ENCODE measurements at regions not wholly inside any gene's neighbourhood (a gene's known extent, or its start where the extent isn't known, plus 50 kb on each side); places are given as distances from the start of the nearest gene placed in this dataset.
"Not testable (repeated sequence)": the region's sequence is repeated elsewhere in the genome, so short reads cannot be mapped to it uniquely, and the experiment has no call there.

DNA sequence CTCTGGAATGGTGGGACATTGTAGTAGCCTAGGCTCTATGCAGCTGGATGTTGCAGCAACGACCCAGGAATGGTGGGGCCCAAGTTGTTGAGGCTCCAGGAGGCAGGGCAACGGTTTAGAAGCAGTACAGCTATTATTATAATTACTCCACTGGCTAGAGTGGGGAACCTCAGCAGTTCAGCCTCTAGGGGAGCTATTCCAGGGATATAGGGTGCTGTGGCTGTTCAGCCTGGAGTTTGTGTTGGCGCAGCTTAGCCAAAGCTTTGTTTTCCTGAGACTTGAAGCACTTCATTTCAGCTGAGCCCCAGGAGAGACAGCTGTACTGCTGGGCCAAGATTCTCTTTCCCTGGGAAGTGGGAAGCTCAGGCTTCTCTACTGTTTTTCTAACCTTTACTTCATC lies 1023.0 kb upstream of the ATXN7L3B start:
- ATAC-seq, result no peak
- Mint-ChIP-seq H3K4me3 (no peak overlapping the region), H3K27me3 (ENCODE audit: low read depth) (no peaks in the 10 kb centered on the region), H3K36me3 (ENCODE audit: low read depth) (no peaks in the 10 kb centered on the region), H3K9me3 (ENCODE audit: insufficient read depth) (peaks cover 20% of the 10 kb centered on the region), H3K4me1 (ENCODE audit: low read depth) (no peaks in the 10 kb centered on the region), H3K27ac (no peak overlapping the region)
- CTCF ChIA-PET, result no interaction called here
- DNase-seq, result no peak
- POLR2A ChIA-PET, result no interaction called here

DNA sequence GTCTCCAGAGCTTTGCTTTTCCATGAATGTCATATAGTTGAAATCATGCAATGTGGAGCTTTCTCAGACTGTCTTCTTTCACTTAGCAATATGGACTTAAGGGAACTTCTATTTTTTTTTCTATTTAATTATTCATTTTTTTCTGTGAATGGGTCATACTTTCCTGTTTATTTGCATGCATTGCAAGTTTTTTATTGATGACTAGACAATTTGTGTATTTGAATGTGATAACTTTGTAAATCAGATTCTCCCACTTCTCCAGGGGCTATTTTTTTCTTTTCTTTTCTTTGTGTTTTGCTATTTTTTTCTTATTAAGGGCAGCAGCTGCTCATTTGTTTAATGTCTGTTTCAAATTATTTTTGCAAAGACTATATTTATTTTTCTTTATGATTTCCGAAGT lies 1019.8 kb upstream of the ATXN7L3B start:
- Mint-ChIP-seq H3K36me3 (ENCODE audit: low read depth) (no peaks in the 10 kb centered on the region), H3K4me1 (ENCODE audit: low read depth) (no peaks in the 10 kb centered on the region), H3K27ac (no peak overlapping the region), H3K4me3 (no peak overlapping the region), H3K27me3 (ENCODE audit: low read depth) (no peaks in the 10 kb centered on the region), H3K9me3 (ENCODE audit: insufficient read depth) (peaks cover 24% of the 10 kb centered on the region)
- no peak for ATAC-seq
- no peak for DNase-seq
- CTCF ChIA-PET, result no interaction called here
- POLR2A ChIA-PET, result no interaction called here

DNA sequence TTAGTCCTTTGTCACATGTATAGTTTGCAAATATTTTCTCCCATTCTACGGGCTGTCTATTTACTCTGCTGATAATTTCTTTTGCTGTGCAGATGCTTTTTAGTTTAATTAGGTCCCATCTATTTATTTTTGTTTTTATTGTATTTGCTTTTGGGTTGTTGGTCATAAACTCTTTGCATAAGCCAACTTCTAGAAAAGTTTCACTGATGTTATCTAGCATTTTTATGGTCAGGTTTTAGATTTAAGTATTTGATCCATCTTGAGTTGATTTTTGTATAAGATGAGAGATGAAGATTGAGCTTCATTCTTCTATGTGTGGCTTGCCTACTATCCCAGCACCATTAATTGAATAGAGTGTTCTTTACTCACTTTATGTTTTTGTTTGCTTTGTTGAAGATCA lies 1008.4 kb upstream of the ATXN7L3B start:
- H3K27ac Mint-ChIP-seq, result no peak overlapping the region
- no peak for ATAC-seq

DNA sequence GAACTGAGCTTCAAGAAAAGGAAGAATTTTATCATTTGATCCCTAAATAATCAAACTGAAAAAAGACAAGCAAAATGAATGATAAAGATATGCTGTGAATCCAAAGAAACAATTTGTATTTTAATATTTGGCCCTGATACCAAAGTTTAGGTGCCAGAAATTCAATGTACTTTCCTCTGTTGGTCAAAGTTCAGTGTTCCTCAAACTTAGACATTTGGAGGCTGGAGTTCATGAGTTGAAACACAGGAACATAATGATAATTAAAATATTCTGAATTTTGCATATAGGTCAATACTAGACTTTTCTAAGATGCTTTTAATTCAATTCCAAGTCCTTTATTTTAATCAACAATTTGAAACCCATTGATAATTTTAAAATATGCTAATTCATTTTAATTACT lies 1007.7 kb upstream of the ATXN7L3B start:
- no peak overlapping the region for H3K4me3 Mint-ChIP-seq
- H3K27ac Mint-ChIP-seq, result no peak overlapping the region
- H3K9me3 Mint-ChIP-seq (ENCODE audit: insufficient read depth), result peaks cover 18% of the 10 kb centered on the region
- ATAC-seq, result no peak
- no peaks in the 10 kb centered on the region for H3K27me3 Mint-ChIP-seq (ENCODE audit: low read depth)
- no peak for DNase-seq
- no peaks in the 10 kb centered on the region for H3K36me3 Mint-ChIP-seq (ENCODE audit: low read depth)
- ChIA-PET POLR2A (no interaction called here), CTCF (no interaction called here)
- H3K4me1 Mint-ChIP-seq (ENCODE audit: low read depth), result no peaks in the 10 kb centered on the region

More for the DNA sequence above, 1008.4 kb upstream of the ATXN7L3B start:
- H3K4me3 Mint-ChIP-seq, result no peak overlapping the region
- no peak for DNase-seq
- ChIA-PET POLR2A (no interaction called here), CTCF (no interaction called here)
- H3K9me3 Mint-ChIP-seq (ENCODE audit: insufficient read depth), result peaks cover 18% of the 10 kb centered on the region
- no peaks in the 10 kb centered on the region for H3K36me3 Mint-ChIP-seq (ENCODE audit: low read depth)
- H3K4me1 Mint-ChIP-seq (ENCODE audit: low read depth), result no peaks in the 10 kb centered on the region
- no peaks in the 10 kb centered on the region for H3K27me3 Mint-ChIP-seq (ENCODE audit: low read depth)

DNA sequence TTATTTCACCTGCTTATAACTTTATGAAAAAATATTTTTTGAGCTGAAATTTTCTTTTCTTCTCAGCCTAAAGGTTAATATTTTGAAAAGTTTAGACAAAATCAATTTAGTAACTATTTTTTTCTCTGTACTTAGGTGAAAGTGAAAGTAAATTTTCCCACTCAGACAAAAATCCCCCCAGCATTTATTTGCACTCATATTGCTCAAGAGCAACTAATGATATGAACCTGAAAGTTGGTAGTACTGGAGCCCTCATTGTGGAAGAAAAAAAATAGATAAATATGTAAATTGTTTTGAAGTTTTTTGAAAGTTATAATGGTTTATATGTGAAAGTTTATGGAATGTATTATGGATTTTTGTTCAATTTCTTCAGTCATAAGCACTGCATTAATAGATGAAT lies 1005.9 kb upstream of the ATXN7L3B start:
- Mint-ChIP-seq H3K9me3 (ENCODE audit: insufficient read depth) (peaks cover 18% of the 10 kb centered on the region), H3K27ac (no peak overlapping the region), H3K36me3 (ENCODE audit: low read depth) (no peaks in the 10 kb centered on the region), H3K4me1 (ENCODE audit: low read depth) (no peaks in the 10 kb centered on the region), H3K4me3 (no peak overlapping the region), H3K27me3 (ENCODE audit: low read depth) (no peaks in the 10 kb centered on the region)
- ATAC-seq (no peak), DNase-seq (no peak)
- CTCF ChIA-PET, result no interaction called here
- POLR2A ChIA-PET, result no interaction called here

DNA sequence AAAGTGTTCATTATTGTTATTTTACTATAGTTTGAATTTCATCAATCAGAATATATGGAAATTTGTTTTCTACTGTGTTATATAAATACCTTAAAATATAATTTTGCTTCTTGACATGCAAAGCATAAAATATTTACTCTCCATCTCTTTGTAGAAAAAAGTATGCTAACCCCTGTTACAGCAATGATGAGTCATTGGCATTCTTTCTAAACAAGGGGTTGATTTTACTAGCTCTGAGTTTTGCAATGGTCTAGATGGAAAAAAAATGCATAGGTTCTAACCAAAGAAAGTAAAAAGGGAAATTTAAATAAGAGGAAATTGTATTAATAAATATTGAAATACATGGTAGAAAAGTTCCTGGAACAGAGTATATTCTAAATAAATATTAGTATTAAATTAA lies 990.2 kb upstream of the ATXN7L3B start:
- H3K4me1 Mint-ChIP-seq (ENCODE audit: low read depth), result no peaks in the 10 kb centered on the region
- no peaks in the 10 kb centered on the region for H3K36me3 Mint-ChIP-seq (ENCODE audit: low read depth)
- no peak for DNase-seq
- H3K4me3 Mint-ChIP-seq, result no peak overlapping the region
- ChIA-PET POLR2A (no interaction called here), CTCF (no interaction called here)
- no peak for ATAC-seq
- H3K27ac Mint-ChIP-seq, result no peak overlapping the region
- no peaks in the 10 kb centered on the region for H3K27me3 Mint-ChIP-seq (ENCODE audit: low read depth)
- H3K9me3 Mint-ChIP-seq (ENCODE audit: insufficient read depth), result peaks cover 5% of the 10 kb centered on the region

DNA sequence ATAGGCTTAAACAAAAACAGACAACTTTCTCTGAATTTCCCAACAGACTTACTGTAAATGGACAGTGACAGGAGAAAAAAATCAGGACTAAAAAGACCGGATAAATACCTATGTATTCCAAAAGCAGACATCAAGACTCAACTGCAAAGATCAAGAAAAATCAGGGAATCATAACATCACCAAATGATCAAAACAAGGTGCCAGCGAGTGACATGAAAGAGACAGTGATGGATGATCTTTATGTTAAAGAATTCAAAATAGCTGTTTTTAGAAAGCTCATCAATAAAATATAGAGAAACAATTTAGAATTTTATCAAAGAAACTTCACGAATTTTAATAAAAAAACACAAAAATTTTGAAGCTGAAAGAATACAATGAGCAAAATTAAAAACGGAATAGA lies 952.5 kb upstream of the ATXN7L3B start:
- H3K4me1 Mint-ChIP-seq (ENCODE audit: low read depth), result no peaks in the 10 kb centered on the region
- no peak overlapping the region for H3K27ac Mint-ChIP-seq
- peaks cover 17% of the 10 kb centered on the region for H3K9me3 Mint-ChIP-seq (ENCODE audit: insufficient read depth)
- no peak overlapping the region for H3K4me3 Mint-ChIP-seq
- no peaks in the 10 kb centered on the region for H3K36me3 Mint-ChIP-seq (ENCODE audit: low read depth)
- ChIA-PET POLR2A (no interaction called here), CTCF (no interaction called here)
- no peak for ATAC-seq
- DNase-seq, result no peak
- H3K27me3 Mint-ChIP-seq (ENCODE audit: low read depth), result no peaks in the 10 kb centered on the region

DNA sequence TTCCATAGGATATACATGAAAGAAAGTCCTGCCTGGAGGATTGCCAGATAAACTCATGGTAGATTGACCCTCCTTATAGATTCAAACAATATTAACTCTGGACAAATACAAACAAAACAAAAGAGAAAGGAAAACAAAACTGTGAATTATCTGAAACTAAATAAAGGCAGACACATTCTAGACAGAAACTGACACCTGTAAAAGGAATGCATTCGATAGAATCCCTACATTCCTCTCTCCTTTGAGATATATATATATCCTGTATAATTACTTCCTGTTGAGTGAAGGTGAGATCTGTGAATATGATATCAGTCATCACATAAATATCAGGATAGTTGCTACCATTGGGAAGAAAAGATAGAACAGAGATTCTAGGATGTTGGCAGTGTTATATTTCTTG lies 948.4 kb upstream of the ATXN7L3B start:
- POLR2A ChIA-PET, result no interaction called here
- no peak overlapping the region for H3K27ac Mint-ChIP-seq
- H3K4me3 Mint-ChIP-seq, result no peak overlapping the region
- ATAC-seq (no peak), DNase-seq (no peak)
- no peaks in the 10 kb centered on the region for H3K36me3 Mint-ChIP-seq (ENCODE audit: low read depth)
- no peaks in the 10 kb centered on the region for H3K4me1 Mint-ChIP-seq (ENCODE audit: low read depth)
- H3K9me3 Mint-ChIP-seq (ENCODE audit: insufficient read depth), result peaks cover 13% of the 10 kb centered on the region
- CTCF ChIA-PET, result no interaction called here
- H3K27me3 Mint-ChIP-seq (ENCODE audit: low read depth), result no peaks in the 10 kb centered on the region

DNA sequence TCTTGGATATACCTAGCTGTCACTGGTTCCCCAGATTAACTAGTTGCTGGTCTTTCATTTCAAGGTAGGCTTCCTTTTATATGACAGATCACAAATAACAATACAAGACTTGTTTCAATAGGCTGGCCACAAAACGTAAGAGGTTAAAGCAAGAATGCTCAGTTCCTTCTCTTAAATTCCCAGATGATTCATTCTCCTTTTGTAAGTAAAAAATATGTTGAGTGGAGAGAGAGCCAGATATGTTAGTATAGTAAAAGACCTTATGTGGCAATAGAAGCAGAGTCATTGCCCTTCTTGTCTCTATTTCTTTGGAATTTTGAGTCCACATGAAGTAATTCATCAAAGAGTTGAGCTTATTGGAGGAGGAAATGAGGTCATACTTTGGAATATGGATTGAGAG lies 939.0 kb upstream of the ATXN7L3B start:
- CTCF ChIA-PET, result no interaction called here
- DNase-seq (no peak), ATAC-seq (no peak)
- Mint-ChIP-seq H3K9me3 (ENCODE audit: insufficient read depth) (peaks cover 9% of the 10 kb centered on the region), H3K27ac (no peak overlapping the region), H3K36me3 (ENCODE audit: low read depth) (no peaks in the 10 kb centered on the region), H3K27me3 (ENCODE audit: low read depth) (no peaks in the 10 kb centered on the region), H3K4me1 (ENCODE audit: low read depth) (no peaks in the 10 kb centered on the region), H3K4me3 (no peak overlapping the region)
- POLR2A ChIA-PET, result no interaction called here

DNA sequence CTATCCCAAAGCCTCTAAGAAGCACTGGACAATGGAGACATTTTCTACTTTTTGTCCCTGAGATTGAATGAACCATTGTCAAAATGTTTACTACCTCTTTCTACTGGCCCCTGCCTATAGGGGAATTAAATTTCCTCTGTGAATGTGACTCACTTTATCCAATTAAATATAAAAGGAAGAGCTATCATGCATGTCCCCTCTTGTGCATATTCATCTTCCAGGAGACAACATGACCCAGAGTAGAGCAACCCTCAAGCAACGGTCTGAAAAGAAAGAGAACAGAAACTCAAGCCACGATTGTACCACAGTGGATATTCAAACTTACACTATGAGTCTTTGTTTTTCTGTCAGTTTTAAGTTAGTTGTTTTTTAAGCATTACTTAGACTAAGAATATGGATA lies 938.4 kb upstream of the ATXN7L3B start:
- Mint-ChIP-seq H3K36me3 (ENCODE audit: low read depth) (no peaks in the 10 kb centered on the region), H3K27me3 (ENCODE audit: low read depth) (no peaks in the 10 kb centered on the region), H3K4me1 (ENCODE audit: low read depth) (no peaks in the 10 kb centered on the region), H3K4me3 (no peak overlapping the region), H3K9me3 (ENCODE audit: insufficient read depth) (peaks cover 9% of the 10 kb centered on the region), H3K27ac (no peak overlapping the region)
- POLR2A ChIA-PET, result no interaction called here
- CTCF ChIA-PET, result no interaction called here
- no peak for DNase-seq
- no peak for ATAC-seq

DNA sequence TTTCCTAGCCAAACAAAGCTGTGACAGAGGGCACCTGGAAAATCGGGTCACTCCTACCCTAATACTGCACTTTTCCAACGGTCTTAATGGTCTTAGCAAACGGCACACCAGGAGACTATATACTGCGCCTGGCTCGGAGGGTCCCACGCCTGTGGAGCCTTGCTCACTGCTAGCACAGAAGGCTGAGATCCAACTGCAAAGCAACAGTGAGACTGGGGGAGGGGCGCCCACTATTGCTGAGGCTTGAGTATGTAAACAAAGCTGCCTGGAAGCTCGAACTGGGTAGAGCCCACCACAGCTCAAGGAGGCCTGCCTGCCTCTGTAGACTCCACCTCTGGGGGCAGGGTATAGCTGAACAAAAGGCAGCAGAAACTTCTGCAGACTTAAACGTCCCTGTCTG lies 931.7 kb upstream of the ATXN7L3B start:
- ATAC-seq; POLR2A ChIA-PET; CTCF ChIA-PET; H3K4me1 Mint-ChIP-seq (ENCODE audit: low read depth); H3K9me3 Mint-ChIP-seq (ENCODE audit: insufficient read depth); H3K27ac Mint-ChIP-seq; H3K36me3 Mint-ChIP-seq (ENCODE audit: low read depth); DNase-seq; H3K27me3 Mint-ChIP-seq (ENCODE audit: low read depth); H3K4me3 Mint-ChIP-seq: not testable (repeated sequence)

DNA sequence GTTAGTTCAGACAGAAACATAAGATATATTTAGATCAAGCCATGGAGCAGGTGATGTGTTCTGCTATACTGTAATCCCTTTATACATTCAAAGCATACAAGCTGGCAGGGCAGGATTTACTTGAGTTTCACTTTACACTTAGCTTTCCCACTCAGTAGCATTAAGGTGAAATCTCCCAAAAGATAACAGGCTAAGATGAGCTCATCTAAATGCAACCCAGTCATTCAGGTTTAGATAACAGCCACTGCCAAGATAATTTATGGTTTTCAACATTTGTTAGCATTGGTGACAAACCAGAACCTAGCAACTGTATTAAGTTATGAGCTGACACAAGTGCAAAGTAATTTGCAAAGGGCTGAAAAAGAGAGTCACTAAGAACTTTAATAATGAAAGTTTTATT lies 925.1 kb upstream of the ATXN7L3B start:
- H3K36me3 Mint-ChIP-seq (ENCODE audit: low read depth), result no peaks in the 10 kb centered on the region
- no peak overlapping the region for H3K4me3 Mint-ChIP-seq
- DNase-seq, result no peak
- H3K9me3 Mint-ChIP-seq (ENCODE audit: insufficient read depth), result peaks cover 12% of the 10 kb centered on the region
- no peak for ATAC-seq
- H3K27me3 Mint-ChIP-seq (ENCODE audit: low read depth), result no peaks in the 10 kb centered on the region
- POLR2A ChIA-PET, result no interaction called here
- CTCF ChIA-PET, result no interaction called here
- H3K27ac Mint-ChIP-seq, result no peak overlapping the region
- no peaks in the 10 kb centered on the region for H3K4me1 Mint-ChIP-seq (ENCODE audit: low read depth)

DNA sequence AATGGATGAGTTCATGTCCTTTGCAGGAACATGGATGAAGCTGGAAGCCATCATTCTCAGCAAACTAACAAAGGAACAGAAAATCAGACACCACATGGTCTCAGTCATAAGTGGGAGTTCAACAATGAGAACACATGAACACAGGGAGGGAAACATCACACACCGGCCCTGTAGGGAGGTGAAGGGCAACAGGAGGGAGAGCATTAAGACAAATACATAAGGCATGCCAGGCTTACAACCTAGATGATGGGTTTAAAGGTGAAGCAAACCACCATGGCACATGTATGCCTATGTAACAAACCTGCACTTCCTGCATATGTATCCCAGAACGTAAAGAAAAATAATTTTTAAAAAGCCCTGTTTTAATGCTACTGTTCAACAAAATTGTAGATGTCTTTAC lies 914.2 kb upstream of the ATXN7L3B start:
- no peaks in the 10 kb centered on the region for H3K27me3 Mint-ChIP-seq (ENCODE audit: low read depth)
- no peaks in the 10 kb centered on the region for H3K4me1 Mint-ChIP-seq (ENCODE audit: low read depth)
- ChIA-PET POLR2A (no interaction called here), CTCF (no interaction called here)
- no peak overlapping the region for H3K27ac Mint-ChIP-seq
- peaks cover 4% of the 10 kb centered on the region for H3K9me3 Mint-ChIP-seq (ENCODE audit: insufficient read depth)
- DNase-seq (no peak), ATAC-seq (no peak)
- no peak overlapping the region for H3K4me3 Mint-ChIP-seq
- H3K36me3 Mint-ChIP-seq (ENCODE audit: low read depth), result no peaks in the 10 kb centered on the region

DNA sequence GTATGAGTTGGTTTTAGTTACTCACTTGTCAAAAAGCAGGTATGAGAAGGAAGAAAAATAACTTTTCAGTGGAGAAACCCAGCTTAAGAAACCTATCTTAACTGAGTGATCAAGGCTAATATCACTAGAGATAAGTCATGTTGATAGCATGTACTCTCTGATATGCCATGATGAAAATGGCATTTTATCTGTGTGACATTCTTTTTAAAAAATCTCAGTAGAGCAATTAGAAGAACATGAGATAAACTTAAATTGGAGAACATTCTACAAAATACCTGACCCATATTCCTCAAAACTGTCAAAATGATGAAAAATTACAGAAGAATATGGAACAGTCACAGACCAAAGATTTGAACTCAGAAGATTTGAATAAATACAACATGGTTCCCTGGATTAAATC lies 912.4 kb upstream of the ATXN7L3B start:
- no peaks in the 10 kb centered on the region for H3K4me1 Mint-ChIP-seq (ENCODE audit: low read depth)
- H3K27me3 Mint-ChIP-seq (ENCODE audit: low read depth), result no peaks in the 10 kb centered on the region
- no peak for ATAC-seq
- H3K9me3 Mint-ChIP-seq (ENCODE audit: insufficient read depth), result peaks cover 4% of the 10 kb centered on the region
- no peaks in the 10 kb centered on the region for H3K36me3 Mint-ChIP-seq (ENCODE audit: low read depth)
- ChIA-PET POLR2A (no interaction called here), CTCF (no interaction called here)
- H3K27ac Mint-ChIP-seq, result no peak overlapping the region
- no peak for DNase-seq
- no peak overlapping the region for H3K4me3 Mint-ChIP-seq

Data from activated CD8-positive, alpha-beta T cell treated with anti-CD3 and anti-CD28 coated beads, Interleukin-2, amount 10 ng/mL, durations not matched to agents 7 days and 5 days (primary cell).